Omental fat pad (tissue), 3 donors: ENCODE measurements at regions not wholly inside any gene's neighbourhood (a gene's known extent, or its start where the extent isn't known, plus 50 kb on each side); places are given as distances from the start of the nearest gene placed in this dataset.

Source experiments
- ATAC-seq: fragments of 150-250 bp; one replicate; pipeline ENCODE4 v1.9.1; 2016; ENCODE audit warnings: mild to moderate bottlenecking, moderate library complexity; ENCODE audit not compliant: low FRiP score
- DNase-seq: peaks from one replicate; pipeline ENCODE4 v3.0.0-alpha.2; 2019; ENCODE audit warnings: low spot score
- CTCF ChIP-seq, 3 donors: fragments of 450-650 bp; IDR thresholded peaks; one replicate each; pipeline ENCODE4 v1.5.1; 2016 to 2017; ENCODE audit warnings: antibody characterized with exemption in 3 of 3, mild to moderate bottlenecking in 3 of 3, moderate library complexity in 2 of 3

- DNase-seq (no peak), ATAC-seq (no peak)
- TF ChIP-seq CTCF (IDR thresholded peaks at IDR 0.05) = no peak
Observed at GRCh38 chr16:55184619-55185018, 139.4 kb upstream of the IRX6 start.

GRCh38 chr16:55189224-55189623, 134.8 kb upstream of the IRX6 start:
- TF ChIP-seq CTCF (IDR thresholded peaks at IDR 0.05) = no peak
- ATAC-seq (no peak), DNase-seq (no peak)

GRCh38 chr16:55189682-55190636, 134.0 kb upstream of the IRX6 start:
- no peak for ATAC-seq

GRCh38 chr16:55192734-55193133, 131.3 kb upstream of the IRX6 start:
- no peak for DNase-seq
- ATAC-seq = no peak
- TF ChIP-seq CTCF (IDR thresholded peaks at IDR 0.05) = no peak

More at GRCh38 chr16:55189682-55190636, 134.0 kb upstream of the IRX6 start:
- TF ChIP-seq CTCF (IDR thresholded peaks at IDR 0.05) = no peak
- no peak for DNase-seq

GRCh38 chr16:55203570-55203969, 120.4 kb upstream of the IRX6 start:
- TF ChIP-seq CTCF (IDR thresholded peaks at IDR 0.05) = no peak
- DNase-seq (no peak), ATAC-seq (no peak)

GRCh38 chr16:55204069-55204468, 119.9 kb upstream of the IRX6 start:
- no peak for TF ChIP-seq CTCF (IDR thresholded peaks at IDR 0.05)
- no peak for ATAC-seq
- no peak for DNase-seq

GRCh38 chr16:55204923-55205322, 119.1 kb upstream of the IRX6 start:
- ATAC-seq = no peak
- no peak for TF ChIP-seq CTCF (IDR thresholded peaks at IDR 0.05)
- DNase-seq = no peak
